ENCODE measurements at regions not wholly inside any gene's neighbourhood (a gene's known extent, or its start where the extent isn't known, plus 50 kb on each side); places are given as distances from the start of the nearest gene placed in this dataset.

DNA sequence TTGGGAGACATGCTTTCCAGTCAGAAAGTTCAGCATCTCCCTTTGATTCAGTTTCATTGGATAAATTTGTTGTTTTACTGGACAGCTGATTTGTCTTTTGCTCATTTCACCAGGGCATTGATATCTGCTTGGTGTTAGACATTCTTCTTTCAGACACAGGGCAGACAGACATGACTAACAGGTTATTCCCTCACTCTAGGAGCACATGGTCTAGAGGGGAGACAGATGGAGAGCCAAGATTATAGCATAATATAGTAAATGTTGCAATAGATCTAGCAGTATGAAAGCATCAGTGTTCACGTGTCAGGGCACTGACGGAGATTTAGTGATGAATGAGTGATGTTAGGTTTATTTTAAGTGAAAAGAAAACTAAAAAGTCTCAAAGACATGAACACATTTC, 187.0 kb upstream of the CYRIA start:
- H3K36me3 ChIP-seq (ENCODE audit: control insufficient read depth in 1 of 2, insufficient read depth in 2 of 2, low read depth in 1 of 2, low read length in 2 of 2), result no peaks in the 10 kb centered on the region
- H4K8ac ChIP-seq (ENCODE audit: low read length), result no peak overlapping the region
- H3K27me3 ChIP-seq (ENCODE audit: control insufficient read depth in 1 of 2, insufficient read depth in 1 of 2, low read length in 2 of 2), result no peaks in the 10 kb centered on the region
- H3K14ac ChIP-seq (ENCODE audit: low read length in 2 of 2), result no peak overlapping the region
- no peak overlapping the region for H2BK5ac ChIP-seq (ENCODE audit: low read depth, low read length, poor library complexity, severe bottlenecking)
- no peaks in the 10 kb centered on the region for H3K9me3 ChIP-seq (ENCODE audit: control insufficient read depth, low read length)
- no peak overlapping the region for H2AK5ac ChIP-seq (ENCODE audit: low read length, severe bottlenecking)
- no peak for DNase-seq
- no peak overlapping the region for H3K9ac ChIP-seq (ENCODE audit: low read length)
- no peak overlapping the region for H3K23ac ChIP-seq (ENCODE audit: low read length in 2 of 2)
- no peak overlapping the region for H2BK12ac ChIP-seq (ENCODE audit: low read length in 2 of 2)
- H2BK120ac ChIP-seq (ENCODE audit: low read depth, low read length), result no peak overlapping the region
- WGBS, result no CpG with 5 or more reads among the region's 2 CpGs
- H3K4me2 ChIP-seq (ENCODE audit: low read length, poor library complexity, severe bottlenecking), result no peak overlapping the region
- no peak overlapping the region for H3K4ac ChIP-seq (ENCODE audit: low read depth in 1 of 2, low read length in 2 of 2)
- H3K4me1 ChIP-seq (ENCODE audit: control insufficient read depth, insufficient read depth, low read depth, low read length), result no peaks in the 10 kb centered on the region
- H2BK15ac ChIP-seq (ENCODE audit: low read depth, poor library complexity, severe bottlenecking), result no peak overlapping the region
- no peak overlapping the region for H2AFZ ChIP-seq (ENCODE audit: low read depth, low read length)
- no peak overlapping the region for H3K4me3 ChIP-seq (ENCODE audit: insufficient read depth in 1 of 2, low read depth in 1 of 2, low read length in 2 of 2)
- H4K91ac ChIP-seq (ENCODE audit: low read length), result no peak overlapping the region
- no peaks in the 10 kb centered on the region for H3K79me1 ChIP-seq (replicated peaks; ENCODE audit: low read length, poor library complexity, severe bottlenecking)
- H3K27ac ChIP-seq (ENCODE audit: low read length, poor library complexity, severe bottlenecking), result no peak overlapping the region
- H3K18ac ChIP-seq (ENCODE audit: low read depth in 1 of 2, low read length in 2 of 2), result no peak overlapping the region

DNA sequence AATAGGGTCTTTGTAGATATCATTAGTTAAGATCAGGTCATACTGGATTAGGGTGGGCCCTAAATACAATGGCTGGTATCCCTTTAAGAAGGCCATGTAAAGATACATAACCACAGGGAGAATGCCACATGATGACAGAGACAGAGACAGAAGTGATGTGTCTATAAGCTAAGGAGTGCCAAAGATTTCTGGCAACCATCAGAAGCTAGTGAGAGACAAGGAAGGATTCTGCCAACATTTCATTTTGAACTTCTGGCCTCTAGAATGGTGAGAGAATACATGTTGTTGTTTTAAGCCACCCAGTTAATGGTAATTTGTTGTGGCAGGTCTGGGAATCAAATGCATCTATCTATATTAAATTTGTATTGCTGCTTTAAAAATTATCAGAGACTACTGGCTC, 185.5 kb upstream of the CYRIA start:
- H2AFZ ChIP-seq (ENCODE audit: low read depth, low read length), result no peak overlapping the region
- no peak overlapping the region for H2BK5ac ChIP-seq (ENCODE audit: low read depth, low read length, poor library complexity, severe bottlenecking)
- H2BK120ac ChIP-seq (ENCODE audit: low read depth, low read length), result no peak overlapping the region
- no peak overlapping the region for H3K23ac ChIP-seq (ENCODE audit: low read length in 2 of 2)
- no peak overlapping the region for H2BK12ac ChIP-seq (ENCODE audit: low read length in 2 of 2)
- no peak overlapping the region for H2BK15ac ChIP-seq (ENCODE audit: low read depth, poor library complexity, severe bottlenecking)
- no peak overlapping the region for H3K4me2 ChIP-seq (ENCODE audit: low read length, poor library complexity, severe bottlenecking)
- H3K27me3 ChIP-seq (ENCODE audit: control insufficient read depth in 1 of 2, insufficient read depth in 1 of 2, low read length in 2 of 2), result no peaks in the 10 kb centered on the region
- no peak overlapping the region for H3K27ac ChIP-seq (ENCODE audit: low read length, poor library complexity, severe bottlenecking)
- H3K9ac ChIP-seq (ENCODE audit: low read length), result no peak overlapping the region
- DNase-seq, result no peak
- H3K18ac ChIP-seq (ENCODE audit: low read depth in 1 of 2, low read length in 2 of 2), result no peak overlapping the region
- no peaks in the 10 kb centered on the region for H3K79me1 ChIP-seq (replicated peaks; ENCODE audit: low read length, poor library complexity, severe bottlenecking)
- H2AK5ac ChIP-seq (ENCODE audit: low read length, severe bottlenecking), result no peak overlapping the region
- no peak overlapping the region for H3K4ac ChIP-seq (ENCODE audit: low read depth in 1 of 2, low read length in 2 of 2)
- no peak overlapping the region for H4K8ac ChIP-seq (ENCODE audit: low read length)
- no peaks in the 10 kb centered on the region for H3K36me3 ChIP-seq (ENCODE audit: control insufficient read depth in 1 of 2, insufficient read depth in 2 of 2, low read depth in 1 of 2, low read length in 2 of 2)
- H3K9me3 ChIP-seq (ENCODE audit: control insufficient read depth, low read length), result no peaks in the 10 kb centered on the region
- H3K14ac ChIP-seq (ENCODE audit: low read length in 2 of 2), result no peak overlapping the region
- no peak overlapping the region for H4K91ac ChIP-seq (ENCODE audit: low read length)
- no peaks in the 10 kb centered on the region for H3K4me1 ChIP-seq (ENCODE audit: control insufficient read depth, insufficient read depth, low read depth, low read length)
- no peak overlapping the region for H3K4me3 ChIP-seq (ENCODE audit: insufficient read depth in 1 of 2, low read depth in 1 of 2, low read length in 2 of 2)

DNA sequence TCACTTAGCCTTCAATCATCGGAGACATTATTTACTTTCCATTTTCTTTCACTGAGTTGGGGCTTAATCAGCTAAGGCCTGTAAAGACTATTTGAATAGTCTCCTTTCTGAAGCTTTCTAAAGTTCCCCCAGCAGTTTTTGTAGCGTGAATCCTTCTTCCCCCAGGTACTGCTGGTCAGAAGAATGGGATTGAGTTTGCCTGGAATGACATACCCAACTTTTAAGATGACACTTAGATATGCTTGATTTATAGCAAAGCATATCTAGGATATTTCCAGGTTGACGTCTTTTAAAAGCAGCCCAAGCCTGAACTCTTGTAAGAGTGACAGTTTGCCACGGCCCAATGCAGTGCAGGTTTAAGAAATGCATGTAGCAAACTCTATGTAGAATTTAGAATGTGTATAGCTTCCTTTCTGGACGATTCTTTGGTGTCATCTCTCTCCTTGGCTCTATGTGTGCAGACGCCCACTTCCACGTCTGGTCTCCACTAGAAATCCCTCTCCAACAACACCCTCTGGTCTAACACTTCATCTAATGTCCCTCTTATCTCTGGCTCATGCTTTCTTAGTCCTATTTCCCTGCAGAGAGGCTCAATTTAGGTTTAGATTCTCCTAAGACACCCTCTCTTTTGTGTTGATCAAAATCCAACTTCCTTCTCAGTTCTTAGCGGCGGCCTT, 175.0 kb upstream of the CYRIA start:
- Histone ChIP-seq H2BK15ac (ENCODE audit: low read depth, poor library complexity, severe bottlenecking) (no peak overlapping the region), H3K27me3 (ENCODE audit: control insufficient read depth in 1 of 2, insufficient read depth in 1 of 2, low read length in 2 of 2) (peaks cover 0 to 13% of the 10 kb centered on the region in 2 experiments), H2BK120ac (ENCODE audit: low read depth, low read length) (no peak overlapping the region), H3K4me1 (ENCODE audit: control insufficient read depth, insufficient read depth, low read depth, low read length) (no peaks in the 10 kb centered on the region), H2AFZ (ENCODE audit: low read depth, low read length) (no peak overlapping the region), H3K79me1 (replicated peaks; ENCODE audit: low read length, poor library complexity, severe bottlenecking) (no peaks in the 10 kb centered on the region), H4K8ac (ENCODE audit: low read length) (no peak overlapping the region), H2BK12ac (ENCODE audit: low read length in 2 of 2) (no peak overlapping the region), H4K91ac (ENCODE audit: low read length) (no peak overlapping the region), H3K9ac (ENCODE audit: low read length) (no peak overlapping the region), H2BK5ac (ENCODE audit: low read depth, low read length, poor library complexity, severe bottlenecking) (no peak overlapping the region), H2AK5ac (ENCODE audit: low read length, severe bottlenecking) (no peak overlapping the region), H3K4ac (ENCODE audit: low read depth in 1 of 2, low read length in 2 of 2) (no peak overlapping the region), H3K9me3 (ENCODE audit: control insufficient read depth, low read length) (no peaks in the 10 kb centered on the region), H3K4me2 (ENCODE audit: low read length, poor library complexity, severe bottlenecking) (no peak overlapping the region), H3K18ac (ENCODE audit: low read depth in 1 of 2, low read length in 2 of 2) (no peak overlapping the region), H3K23ac (ENCODE audit: low read length in 2 of 2) (no peak overlapping the region), H3K36me3 (ENCODE audit: control insufficient read depth in 1 of 2, insufficient read depth in 2 of 2, low read depth in 1 of 2, low read length in 2 of 2) (no peaks in the 10 kb centered on the region), H3K14ac (ENCODE audit: low read length in 2 of 2) (no peak overlapping the region), H3K27ac (ENCODE audit: low read length, poor library complexity, severe bottlenecking) (no peak overlapping the region), H3K4me3 (ENCODE audit: insufficient read depth in 1 of 2, low read depth in 1 of 2, low read length in 2 of 2) (no peak overlapping the region)
- DNase-seq, result no peak
- 80% methylated on average over 8 of the region's 9 CpGs for WGBS

DNA sequence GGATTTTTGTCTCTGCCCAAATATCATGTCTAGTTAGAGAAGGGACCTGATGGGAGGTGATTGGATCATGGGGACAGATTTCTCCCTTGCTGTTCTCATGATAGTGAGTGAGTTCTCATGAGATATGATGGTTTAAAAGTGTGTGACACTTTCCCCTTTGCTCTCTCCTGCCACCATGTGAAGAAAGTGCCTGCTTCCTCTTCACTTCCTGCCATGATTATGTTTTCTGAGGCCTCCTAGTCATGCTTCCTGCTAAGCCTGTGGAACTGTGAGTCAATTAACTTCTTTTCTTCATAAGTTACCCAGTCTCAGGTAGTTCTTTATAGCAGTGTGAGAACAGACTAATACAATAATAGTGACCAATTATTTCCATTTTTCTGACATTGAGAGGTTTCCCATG, 167.3 kb upstream of the CYRIA start:
- Histone ChIP-seq H3K4me3 (ENCODE audit: insufficient read depth in 1 of 2, low read depth in 1 of 2, low read length in 2 of 2) (no peak overlapping the region), H3K79me1 (replicated peaks; ENCODE audit: low read length, poor library complexity, severe bottlenecking) (no peaks in the 10 kb centered on the region)

More for the DNA sequence above, 167.3 kb upstream of the CYRIA start:
- Histone ChIP-seq H3K9ac (ENCODE audit: low read length) (no peak overlapping the region), H2BK5ac (ENCODE audit: low read depth, low read length, poor library complexity, severe bottlenecking) (no peak overlapping the region), H3K9me3 (ENCODE audit: control insufficient read depth, low read length) (no peaks in the 10 kb centered on the region), H3K4me2 (ENCODE audit: low read length, poor library complexity, severe bottlenecking) (no peak overlapping the region), H2AK5ac (ENCODE audit: low read length, severe bottlenecking) (no peak overlapping the region), H3K4me1 (ENCODE audit: control insufficient read depth, insufficient read depth, low read depth, low read length) (no peaks in the 10 kb centered on the region), H2AFZ (ENCODE audit: low read depth, low read length) (no peak overlapping the region), H2BK120ac (ENCODE audit: low read depth, low read length) (no peak overlapping the region), H3K14ac (ENCODE audit: low read length in 2 of 2) (no peak overlapping the region), H2BK12ac (ENCODE audit: low read length in 2 of 2) (no peak overlapping the region), H3K18ac (ENCODE audit: low read depth in 1 of 2, low read length in 2 of 2) (no peak overlapping the region), H3K27me3 (ENCODE audit: control insufficient read depth in 1 of 2, insufficient read depth in 1 of 2, low read length in 2 of 2) (no peaks in the 10 kb centered on the region), H2BK15ac (ENCODE audit: low read depth, poor library complexity, severe bottlenecking) (no peak overlapping the region), H3K36me3 (ENCODE audit: control insufficient read depth in 1 of 2, insufficient read depth in 2 of 2, low read depth in 1 of 2, low read length in 2 of 2) (no peaks in the 10 kb centered on the region), H3K27ac (ENCODE audit: low read length, poor library complexity, severe bottlenecking) (no peak overlapping the region), H4K91ac (ENCODE audit: low read length) (no peak overlapping the region), H3K23ac (ENCODE audit: low read length in 2 of 2) (no peak overlapping the region), H4K8ac (ENCODE audit: low read length) (no peak overlapping the region), H3K4ac (ENCODE audit: low read depth in 1 of 2, low read length in 2 of 2) (no peak overlapping the region)
- DNase-seq, result no peak

Data from mesenchymal stem cell (in vitro differentiated cells and primary cell).